CD4-positive, alpha-beta T cell (primary cell): ENCODE measurements at regions not wholly inside any gene's neighbourhood (a gene's known extent, or its start where the extent isn't known, plus 50 kb on each side); places are given as distances from the start of the nearest gene placed in this dataset.
"Not testable (repeated sequence)": the region's sequence is repeated elsewhere in the genome, so short reads cannot be mapped to it uniquely, and the experiment has no call there.

Experiments
- ATAC-seq: fragments of 200-7000 bp; cut with Tn5 transposase; one replicate; pipeline ENCODE4 v1.10.0; 2022; ENCODE audit warnings: mild to moderate bottlenecking; ENCODE audit not compliant: poor library complexity
- CTCF ChIA-PET: fragments of 350-600 bp; sonication (Branson Sonifier 250); formaldehyde crosslinking; loops from one replicate; lab custom pipeline; 2021; ENCODE audit warnings: antibody characterized with exemption, inconsistent platforms; lab: Charles Lee
- POLR2A ChIA-PET: fragments of 350-600 bp; sonication (Branson Sonifier 250); formaldehyde crosslinking; loops from one replicate; lab custom pipeline; 2021; ENCODE audit warnings: antibody characterized with exemption, inconsistent platforms; lab: Charles Lee
- DNase-seq, 14 experiments: peaks; one replicate each; pipeline ENCODE4 v3.0.0-alpha.2; 2013 to 2020; ENCODE audit warnings: mixed read lengths in 2 of 14
- H3K27ac ChIP-seq, 2 donors: one replicate each; pipeline versions ENCODE4 v1.5.1 to v1.7.0; 2013; ENCODE audit warnings: low read length in 2 of 2, low read depth in 1 of 2, mild to moderate bottlenecking in 1 of 2
- H3K27me3 ChIP-seq, 2 experiments: 1 replicate in 1 of 2; 2 replicates in 1 of 2; pipeline versions ENCODE4 v1.6.1 to v1.7.0; 2013; ENCODE audit warnings: low read length in 2 of 2, control low read depth in 1 of 2, mild to moderate bottlenecking in 1 of 2, moderate library complexity in 1 of 2; ENCODE audit not compliant: insufficient read depth in 2 of 2, control insufficient read depth in 1 of 2
- H3K36me3 ChIP-seq: one replicate; pipeline ENCODE4 v1.6.1; 2013; ENCODE audit warnings: low read length, control low read depth; ENCODE audit not compliant: insufficient read depth
- H3K4me1 ChIP-seq: one replicate; pipeline ENCODE4 v1.6.1; 2013; ENCODE audit warnings: low read length, control low read depth; ENCODE audit not compliant: insufficient read depth
- H3K4me3 ChIP-seq: one replicate; pipeline ENCODE4 v1.5.1; 2013; ENCODE audit warnings: mild to moderate bottlenecking, low read length, moderate library complexity
- H3K9me3 ChIP-seq, 2 experiments: 1 replicate in 1 of 2; 2 replicates in 1 of 2; pipeline versions ENCODE4 v1.6.1 to v1.7.0; 2013; ENCODE audit warnings: low read length in 2 of 2, mild to moderate bottlenecking in 2 of 2, control low read depth in 1 of 2, moderate library complexity in 1 of 2; ENCODE audit not compliant: control insufficient read depth in 1 of 2, insufficient read depth in 1 of 2
- H3K27ac Mint-ChIP-seq: one replicate; pipeline ENCODE4 v1.8.0; 2020; ENCODE audit warnings: mixed read lengths
- H3K27me3 Mint-ChIP-seq: one replicate; pipeline ENCODE4 v1.8.0; 2021; ENCODE audit warnings: mixed read lengths
- H3K36me3 Mint-ChIP-seq: one replicate; pipeline ENCODE4 v1.8.0; 2021; ENCODE audit warnings: low read depth, mixed read lengths
- H3K4me1 Mint-ChIP-seq: one replicate; pipeline ENCODE4 v1.8.0; 2021; ENCODE audit warnings: low read depth, mixed read lengths
- H3K4me3 Mint-ChIP-seq: one replicate; pipeline ENCODE4 v1.8.0; 2020; ENCODE audit warnings: mild to moderate bottlenecking, mixed read lengths
- H3K9me3 Mint-ChIP-seq: one replicate; pipeline ENCODE4 v1.8.0; 2020; ENCODE audit warnings: mixed read lengths
- intact Hi-C, 2 experiments: fragments of 100-400 bp; cut with DNase I in 1 of 2; cut with micrococcal nuclease in 1 of 2; formaldehyde crosslinking; loops; one replicate each; pipeline versions ENCODE4 v1.15.1 to v1.9.0; 2023 to 2025; cut with DNase I, micrococcal nuclease
- TF ChIP-seq, protein P1 (sequence below): fragments of 200-600 bp; IDR thresholded peaks from one replicate; pipeline ENCODE4 v1.8.0; 2022; ENCODE audit warnings: antibody characterized with exemption, mild to moderate bottlenecking

DNA sequence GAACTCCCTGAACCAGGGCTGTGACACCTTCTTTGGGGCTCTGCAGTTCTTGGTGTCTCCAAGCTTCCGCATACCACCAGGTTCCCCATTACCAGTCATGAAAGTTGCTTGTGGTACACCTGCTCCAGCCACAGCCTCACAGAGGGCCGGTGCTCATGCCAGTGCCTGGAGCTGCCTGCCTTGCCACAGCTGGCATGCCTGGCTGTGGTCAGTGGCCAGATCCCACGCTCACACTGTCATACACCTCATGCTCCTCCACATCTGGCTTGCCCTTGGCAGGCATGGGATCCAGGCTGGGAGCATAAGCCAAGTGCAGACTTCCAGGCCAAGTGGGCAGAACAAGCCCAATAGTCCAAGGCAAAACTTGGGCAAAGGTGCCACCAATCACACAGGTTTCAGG lies 1054.9 kb downstream of the SLITRK5 start:
- Mint-ChIP-seq H3K36me3 (no peaks in the 10 kb centered on the region), H3K4me1 (no peaks in the 10 kb centered on the region), H3K4me3 (no peak overlapping the region), H3K27me3 (no peaks in the 10 kb centered on the region), H3K9me3 (peaks cover 7% of the 10 kb centered on the region), H3K27ac (no peak overlapping the region)
- ATAC-seq (no peak), DNase-seq (no peak)
- POLR2A ChIA-PET: no interaction called here
- Histone ChIP-seq H3K27me3 (no peaks in the 10 kb centered on the region), H3K27ac (no peak overlapping the region), H3K9me3 (peaks cover 7 to 22% of the 10 kb centered on the region in 2 experiments), H3K4me1 (no peaks in the 10 kb centered on the region), H3K36me3 (no peaks in the 10 kb centered on the region), H3K4me3 (no peak overlapping the region)
- TF ChIP-seq, protein P1, sequence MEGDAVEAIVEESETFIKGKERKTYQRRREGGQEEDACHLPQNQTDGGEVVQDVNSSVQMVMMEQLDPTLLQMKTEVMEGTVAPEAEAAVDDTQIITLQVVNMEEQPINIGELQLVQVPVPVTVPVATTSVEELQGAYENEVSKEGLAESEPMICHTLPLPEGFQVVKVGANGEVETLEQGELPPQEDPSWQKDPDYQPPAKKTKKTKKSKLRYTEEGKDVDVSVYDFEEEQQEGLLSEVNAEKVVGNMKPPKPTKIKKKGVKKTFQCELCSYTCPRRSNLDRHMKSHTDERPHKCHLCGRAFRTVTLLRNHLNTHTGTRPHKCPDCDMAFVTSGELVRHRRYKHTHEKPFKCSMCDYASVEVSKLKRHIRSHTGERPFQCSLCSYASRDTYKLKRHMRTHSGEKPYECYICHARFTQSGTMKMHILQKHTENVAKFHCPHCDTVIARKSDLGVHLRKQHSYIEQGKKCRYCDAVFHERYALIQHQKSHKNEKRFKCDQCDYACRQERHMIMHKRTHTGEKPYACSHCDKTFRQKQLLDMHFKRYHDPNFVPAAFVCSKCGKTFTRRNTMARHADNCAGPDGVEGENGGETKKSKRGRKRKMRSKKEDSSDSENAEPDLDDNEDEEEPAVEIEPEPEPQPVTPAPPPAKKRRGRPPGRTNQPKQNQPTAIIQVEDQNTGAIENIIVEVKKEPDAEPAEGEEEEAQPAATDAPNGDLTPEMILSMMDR: no peak
- intact Hi-C loops: no loop called here
- CTCF ChIA-PET: no interaction called here

DNA sequence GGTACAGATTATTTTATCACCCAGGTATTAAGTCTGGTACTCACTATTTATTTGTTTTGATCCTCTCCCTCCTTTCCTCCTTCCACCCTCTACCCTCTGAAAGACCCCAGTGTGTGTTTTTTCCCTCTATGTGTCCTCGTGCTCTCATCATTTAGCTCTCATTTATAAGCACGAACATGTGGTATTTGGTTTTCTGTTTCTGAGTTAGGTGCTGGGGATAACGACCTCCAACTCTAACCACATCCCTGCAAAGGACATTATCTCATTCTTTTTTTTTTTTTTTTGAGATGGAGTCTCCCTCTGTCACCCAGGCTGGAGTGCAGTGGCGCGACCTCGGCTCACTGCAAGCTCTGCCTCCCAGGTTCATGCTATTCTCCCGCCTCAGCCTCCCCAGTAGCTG lies 1056.1 kb downstream of the SLITRK5 start:
- H3K4me3 Mint-ChIP-seq, DNase-seq, H3K27ac ChIP-seq, CTCF ChIA-PET, H3K36me3 ChIP-seq, POLR2A ChIA-PET, H3K4me1 ChIP-seq, H3K4me1 Mint-ChIP-seq, H3K9me3 Mint-ChIP-seq, H3K27me3 Mint-ChIP-seq, intact Hi-C loops, ATAC-seq, H3K4me3 ChIP-seq, H3K27ac Mint-ChIP-seq, H3K36me3 Mint-ChIP-seq, H3K27me3 ChIP-seq: not testable (repeated sequence)
- H3K9me3 ChIP-seq: peaks cover 7 to 22% of the 10 kb centered on the region in 2 experiments

DNA sequence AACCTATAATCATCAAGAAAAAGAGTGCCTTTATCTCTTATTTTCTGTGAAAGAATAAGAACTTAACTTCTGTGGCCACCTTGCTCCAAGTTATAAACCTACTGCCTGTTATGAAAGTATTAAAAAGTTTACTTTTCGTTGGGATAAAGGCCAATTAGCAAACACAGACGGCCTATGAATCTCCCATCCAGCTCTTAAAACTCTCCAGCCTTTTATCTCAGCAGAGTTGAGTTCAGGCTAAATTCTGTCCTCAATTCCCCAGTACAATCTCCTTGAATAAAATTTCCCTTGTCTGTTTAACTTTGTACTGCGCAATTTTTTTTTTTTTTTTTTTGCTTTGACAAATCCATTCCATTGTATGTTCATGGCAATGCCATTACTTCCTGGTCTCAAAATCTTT lies 1058.4 kb downstream of the SLITRK5 start:
- peaks cover 6 to 15% of the 10 kb centered on the region in 2 experiments for H3K9me3 ChIP-seq
- TF ChIP-seq, protein P1: no peak
- H3K9me3 Mint-ChIP-seq: no peaks in the 10 kb centered on the region
- no peak for DNase-seq
- ChIA-PET POLR2A (no interaction called here), CTCF (no interaction called here)
- no peak overlapping the region for H3K4me3 Mint-ChIP-seq
- H3K27ac Mint-ChIP-seq: no peak overlapping the region
- no peaks in the 10 kb centered on the region for H3K27me3 Mint-ChIP-seq
- intact Hi-C loops: no loop called here
- H3K27me3 ChIP-seq: no peaks in the 10 kb centered on the region
- no peaks in the 10 kb centered on the region for H3K36me3 Mint-ChIP-seq
- H3K36me3 ChIP-seq: no peaks in the 10 kb centered on the region
- H3K4me1 Mint-ChIP-seq: no peaks in the 10 kb centered on the region
- no peaks in the 10 kb centered on the region for H3K4me1 ChIP-seq
- no peak for ATAC-seq
- no peak overlapping the region for H3K4me3 ChIP-seq
- H3K27ac ChIP-seq: no peak overlapping the region

DNA sequence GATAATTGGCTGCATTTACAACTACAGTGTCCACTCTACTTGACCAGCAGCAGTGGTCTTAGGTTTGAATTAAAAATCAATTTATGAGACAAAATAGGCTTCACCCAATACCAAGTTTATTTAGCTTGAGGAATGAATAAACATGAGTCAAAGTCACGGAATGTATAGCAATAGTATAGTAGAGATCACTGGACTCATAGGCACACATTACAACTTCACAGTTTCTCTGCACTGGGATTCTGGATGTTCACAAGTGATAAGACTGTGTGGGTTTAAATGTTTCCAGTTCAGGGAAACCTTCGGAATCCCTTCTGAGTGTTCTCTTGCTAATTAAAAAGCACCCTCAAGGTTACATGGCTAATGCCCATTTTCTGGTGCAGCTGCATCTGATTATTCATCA lies 1064.9 kb downstream of the SLITRK5 start:
- H3K4me3 Mint-ChIP-seq: no peak overlapping the region
- no peak overlapping the region for H3K27ac ChIP-seq
- intact Hi-C loops: no loop called here
- no peaks in the 10 kb centered on the region for H3K9me3 Mint-ChIP-seq
- CTCF ChIA-PET: no interaction called here
- no peaks in the 10 kb centered on the region for H3K27me3 ChIP-seq
- no peaks in the 10 kb centered on the region for H3K4me1 Mint-ChIP-seq
- TF ChIP-seq, protein P1: no peak
- no peak overlapping the region for H3K27ac Mint-ChIP-seq
- ATAC-seq (no peak), DNase-seq (no peak)
- POLR2A ChIA-PET: no interaction called here
- H3K4me3 ChIP-seq: no peak overlapping the region
- no peaks in the 10 kb centered on the region for H3K36me3 ChIP-seq
- no peaks in the 10 kb centered on the region for H3K27me3 Mint-ChIP-seq
- no peaks in the 10 kb centered on the region for H3K9me3 ChIP-seq
- H3K36me3 Mint-ChIP-seq: no peaks in the 10 kb centered on the region
- H3K4me1 ChIP-seq: no peaks in the 10 kb centered on the region
